SK-N-SH (cell line): ENCODE measurements at regions not wholly inside any gene's neighbourhood (a gene's known extent, or its start where the extent isn't known, plus 50 kb on each side); places are given as distances from the start of the nearest gene placed in this dataset.

Source experiments
- CTCF ChIA-PET: fragments of 300-600, 350-600 bp; formaldehyde crosslinking; extraction: SDS; loops from one replicate; lab custom pipeline; 2021; lab: Yijun Ruan, JAX
- POLR2A ChIA-PET: fragments of 350-600 bp; sonication (Branson Sonifier 250); formaldehyde crosslinking; extraction: SDS; loops from one replicate; lab custom pipeline; 2020; ENCODE audit warnings: antibody characterized with exemption, inconsistent platforms; lab: Yijun Ruan, JAX
- DNase-seq: peaks from one replicate; pipeline ENCODE4 v3.0.0; 2012
- H2AFZ ChIP-seq: fragments of 200-600 bp; sonication (generic); 2 replicates; pipeline ENCODE4 v1.8.1; 2016; ENCODE audit warnings: antibody characterized with exemption, mild to moderate bottlenecking, low read depth
- H3F3A ChIP-seq: fragments of 200-600 bp; sonication (generic); replicated peaks from 2 replicates; pipeline ENCODE3; 2016; ENCODE audit warnings: antibody characterized with exemption, mild to moderate bottlenecking; ENCODE audit not compliant: insufficient read depth
- H3K27ac ChIP-seq, 2 experiments: fragments of 200-500 bp in 1 of 2; fragments of 200-600 bp in 1 of 2; sonication (Bioruptor generic) in 1 of 2; sonication (generic), shearing (Covaris generic) in 1 of 2; 2 replicates each; pipeline versions ENCODE4 v1.5.1 to v1.6.1; 2014 to 2016; ENCODE audit warnings: low read depth in 2 of 2, inconsistent platforms in 1 of 2, low read length in 1 of 2, mild to moderate bottlenecking in 1 of 2, mixed read lengths in 1 of 2
- H3K27me3 ChIP-seq: fragments of 200-600 bp; sonication (generic), shearing (Covaris generic); 2 replicates; pipeline ENCODE4 v1.6.1; 2016; ENCODE audit warnings: mixed run types; ENCODE audit not compliant: insufficient read depth
- H3K36me3 ChIP-seq, 2 experiments: fragments of 200-500 bp in 1 of 2; fragments of 200-600 bp in 1 of 2; sonication (Bioruptor generic) in 1 of 2; sonication (generic) in 1 of 2; replicated peaks in 1 of 2; 2 replicates each; pipeline versions ENCODE3 to v1.5.1; 2014 to 2016; ENCODE audit warnings: low read length in 1 of 2, mild to moderate bottlenecking in 1 of 2; ENCODE audit not compliant: insufficient read depth in 2 of 2, control insufficient read depth in 1 of 2
- H3K4me1 ChIP-seq, 2 experiments: fragments of 200-500 bp in 1 of 2; fragments of 200-600 bp in 1 of 2; sonication (Bioruptor generic) in 1 of 2; sonication (generic), shearing (Covaris generic) in 1 of 2; 2 replicates each; pipeline versions ENCODE4 v1.5.1 to v1.6.1; 2014 to 2016; ENCODE audit warnings: low read depth in 1 of 2, low read length in 1 of 2, mixed run types in 1 of 2; ENCODE audit not compliant: insufficient read depth in 2 of 2, control insufficient read depth in 1 of 2
- H3K4me2 ChIP-seq: fragments of 200-600 bp; sonication (generic), shearing (Covaris generic); 2 replicates; pipeline ENCODE4 v1.6.1; 2017; ENCODE audit warnings: mixed run types
- H3K4me3 ChIP-seq, 2 experiments: fragments of 200-500 bp in 1 of 2; fragments of 200-600 bp in 1 of 2; sonication (Bioruptor generic) in 1 of 2; sonication (generic), shearing (Covaris generic) in 1 of 2; 2 replicates each; pipeline versions ENCODE4 v1.5.1 to v1.8.1; 2014 to 2016; ENCODE audit warnings: low read depth in 2 of 2, inconsistent platforms in 1 of 2, low read length in 1 of 2, mild to moderate bottlenecking in 1 of 2, mixed read lengths in 1 of 2, moderate library complexity in 1 of 2
- H3K79me2 ChIP-seq: fragments of 200-600 bp; sonication (generic); 2 replicates; pipeline ENCODE4 v1.8.1; 2017; ENCODE audit warnings: mild to moderate bottlenecking; ENCODE audit not compliant: insufficient read depth
- H3K9ac ChIP-seq: fragments of 200-600 bp; sonication (generic); 2 replicates; pipeline ENCODE4 v1.6.1; 2017; ENCODE audit warnings: mixed run types
- H3K9me2 ChIP-seq: fragments of 200-600 bp; sonication (generic); 2 replicates; pipeline ENCODE4 v1.6.1; 2017; ENCODE audit warnings: mixed run types
- H3K9me3 ChIP-seq: fragments of 200-600 bp; sonication (generic); 2 replicates; pipeline ENCODE4 v1.6.1; 2017; ENCODE audit warnings: mixed run types, mild to moderate bottlenecking, moderate library complexity
- H4K20me1 ChIP-seq: fragments of 200-600 bp; sonication (generic); 2 replicates; pipeline ENCODE4 v1.6.1; 2017; ENCODE audit warnings: mild to moderate bottlenecking, mixed run types; ENCODE audit not compliant: insufficient read depth
- CTCF ChIP-seq: fragments of 200-600 bp; sonication (generic); IDR thresholded peaks from 2 replicates; pipeline ENCODE4 v1.6.1; 2017; ENCODE audit warnings: antibody characterized with exemption, mild to moderate bottlenecking, moderate library complexity
- ELF1 ChIP-seq: IDR thresholded peaks from 2 replicates; pipeline ENCODE4 v1.4.0; 2012
- EP300 ChIP-seq, 2 experiments: IDR thresholded peaks; 2 replicates each; pipeline versions ENCODE4 v1.4.0 to v1.6.1; 2012; ENCODE audit warnings: borderline replicate concordance in 1 of 2, low read depth in 1 of 2, low read length in 1 of 2
- EZH2phosphoT487 ChIP-seq: fragments of 200-600 bp; sonication (generic); IDR thresholded peaks from 2 replicates; pipeline ENCODE4 v1.6.1; 2017; ENCODE audit warnings: low read depth, mixed run types, mild to moderate bottlenecking, antibody characterized with exemption, moderate library complexity, borderline replicate concordance
- FOSL2 ChIP-seq: IDR thresholded peaks from 2 replicates; pipeline ENCODE4 v1.4.0; 2012; ENCODE audit warnings: low read depth, mild to moderate bottlenecking, moderate library complexity, borderline replicate concordance
- FOXJ3 ChIP-seq: sonication (generic); formaldehyde crosslinking; IDR thresholded peaks from 2 replicates; pipeline ENCODE4 v1.5.1; 2020; ENCODE audit warnings: mild to moderate bottlenecking, missing genetic modification reagents
- FOXM1 ChIP-seq: IDR thresholded peaks from 2 replicates; pipeline ENCODE4 v1.4.0; 2012; ENCODE audit warnings: low read depth, mild to moderate bottlenecking
- MAX ChIP-seq: IDR thresholded peaks from 2 replicates; pipeline ENCODE4 v1.4.0; 2012; ENCODE audit warnings: low read depth
- MXI1 ChIP-seq: IDR thresholded peaks from 2 replicates; pipeline ENCODE4 v1.6.1; 2012; ENCODE audit warnings: mild to moderate bottlenecking, low read depth, low read length, improper control_type of control experiment
- RAD21 ChIP-seq: IDR thresholded peaks from 2 replicates; pipeline ENCODE4 v1.6.1; 2012; ENCODE audit warnings: mild to moderate bottlenecking, low read length
- RCOR1 ChIP-seq: fragments of 150-350 bp; IDR thresholded peaks from 2 replicates; pipeline ENCODE4 v1.6.1; 2017; ENCODE audit warnings: antibody characterized with exemption, low read length
- REST ChIP-seq: IDR thresholded peaks from 2 replicates; pipeline ENCODE4 v1.6.1; 2012; ENCODE audit warnings: mild to moderate bottlenecking, low read depth, low read length, moderate library complexity
- SIN3A ChIP-seq: IDR thresholded peaks from 2 replicates; pipeline ENCODE4 v1.6.1; 2012; ENCODE audit warnings: low read depth, mild to moderate bottlenecking, low read length, moderate library complexity, borderline replicate concordance
- YY1 ChIP-seq: IDR thresholded peaks from 2 replicates; pipeline ENCODE4 v1.4.0; 2012; ENCODE audit warnings: low read depth, mild to moderate bottlenecking
- ZBTB33 ChIP-seq: IDR thresholded peaks from 2 replicates; pipeline ENCODE4 v1.4.0; 2012; ENCODE audit warnings: low read depth, borderline replicate concordance
- WGBS: methylation state at CpG from one replicate; pipeline ENCODE4 v1.1.6; 2017; ENCODE audit warnings: low lambda C conversion rate; 5-methylcytosine and 5-hydroxymethylcytosine counted together
- TF ChIP-seq, protein P1 (sequence below): IDR thresholded peaks from 2 replicates; pipeline ENCODE4; 2012

- H3K9me3 ChIP-seq, result no peaks in the 10 kb centered on the region
- H3K4me3 ChIP-seq, result no peak overlapping the region
- no peaks in the 10 kb centered on the region for H3F3A ChIP-seq
- POLR2A ChIA-PET, result no interaction called here
- 74% methylated on average over 5 of the region's 5 CpGs for WGBS
- no peak for DNase-seq
- H3K36me3 ChIP-seq, result no peaks in the 10 kb centered on the region
- CTCF ChIA-PET, result interaction anchor here (1.6 to 2.3 kb wide), 2 partner anchors 10 to 103 kb away, joined by 4 to 7 read pairs; no protein-coding TSS in a partner anchor
- no peaks in the 10 kb centered on the region for H3K27me3 ChIP-seq
- no peaks in the 10 kb centered on the region for H3K9me2 ChIP-seq
- no peaks in the 10 kb centered on the region; a peak in 1 of 4 replicates for H3K4me1 ChIP-seq
- no peak overlapping the region for H2AFZ ChIP-seq
- H3K79me2 ChIP-seq, result no peaks in the 10 kb centered on the region
- no peak overlapping the region for H3K27ac ChIP-seq
- no peak overlapping the region for H3K4me2 ChIP-seq
- no peak overlapping the region for H3K9ac ChIP-seq
- TF ChIP-seq RCOR1, result no peak
- no peak for TF ChIP-seq SIN3A
- no peak for TF ChIP-seq FOXJ3 (CRISPR knock-in tag)
- TF ChIP-seq, protein P1, sequence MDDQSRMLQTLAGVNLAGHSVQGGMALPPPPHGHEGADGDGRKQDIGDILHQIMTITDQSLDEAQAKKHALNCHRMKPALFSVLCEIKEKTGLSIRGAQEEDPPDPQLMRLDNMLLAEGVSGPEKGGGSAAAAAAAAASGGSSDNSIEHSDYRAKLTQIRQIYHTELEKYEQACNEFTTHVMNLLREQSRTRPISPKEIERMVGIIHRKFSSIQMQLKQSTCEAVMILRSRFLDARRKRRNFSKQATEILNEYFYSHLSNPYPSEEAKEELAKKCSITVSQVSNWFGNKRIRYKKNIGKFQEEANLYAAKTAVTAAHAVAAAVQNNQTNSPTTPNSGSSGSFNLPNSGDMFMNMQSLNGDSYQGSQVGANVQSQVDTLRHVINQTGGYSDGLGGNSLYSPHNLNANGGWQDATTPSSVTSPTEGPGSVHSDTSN, result no peak
- TF ChIP-seq YY1, result no peak
- no peak for TF ChIP-seq RAD21
- no peak for TF ChIP-seq CTCF
- TF ChIP-seq FOXM1, result no peak
- no peak for TF ChIP-seq REST
- no peak for TF ChIP-seq EZH2phosphoT487
- no peaks in the 10 kb centered on the region for H4K20me1 ChIP-seq
Observed at GRCh38 chr1:168446081-168446480, 97.7 kb downstream of the XCL2 start.

GRCh38 chr1:168443899-168444298 lies 99.9 kb downstream of the XCL2 start:
- Histone ChIP-seq H3K36me3 (no peaks in the 10 kb centered on the region), H4K20me1 (no peaks in the 10 kb centered on the region), H3K4me2 (no peak overlapping the region), H3K4me3 (no peak overlapping the region), H3K79me2 (no peaks in the 10 kb centered on the region), H3K9ac (no peak overlapping the region), H3F3A (no peaks in the 10 kb centered on the region), H3K4me1 (peaks cover 0 to 11% of the 10 kb centered on the region in 2 experiments; a peak in 2 of 4 replicates), H3K27me3 (no peaks in the 10 kb centered on the region), H3K27ac (no peak overlapping the region), H3K9me3 (no peaks in the 10 kb centered on the region), H2AFZ (no peak overlapping the region), H3K9me2 (no peaks in the 10 kb centered on the region)
- POLR2A ChIA-PET, result no interaction called here
- CTCF ChIA-PET, result interaction anchor here (0.8 to 8.9 kb wide), 5 partner anchors 9 to 160 kb away, joined by 3 to 70 read pairs (median 10); no protein-coding TSS in a partner anchor
- WGBS, result 83% methylated on average over 5 of the region's 5 CpGs
- DNase-seq, result no peak
- no peak for TF ChIP-seq MXI1
- TF ChIP-seq CTCF, result no peak
- no peak for TF ChIP-seq FOSL2
- TF ChIP-seq RAD21, result no peak
- no peak for TF ChIP-seq ELF1
- TF ChIP-seq ZBTB33, result no peak
- TF ChIP-seq MAX, result no peak
- no peak for TF ChIP-seq EP300 (IDR thresholded peaks at IDR 0.05; ENCODE audit: borderline replicate concordance in 1 of 2, low read depth in 1 of 2, low read length in 1 of 2)
